ENCODE measurements at regions not wholly inside any gene's neighbourhood (a gene's known extent, or its start where the extent isn't known, plus 50 kb on each side); places are given as distances from the start of the nearest gene placed in this dataset.

DNA sequence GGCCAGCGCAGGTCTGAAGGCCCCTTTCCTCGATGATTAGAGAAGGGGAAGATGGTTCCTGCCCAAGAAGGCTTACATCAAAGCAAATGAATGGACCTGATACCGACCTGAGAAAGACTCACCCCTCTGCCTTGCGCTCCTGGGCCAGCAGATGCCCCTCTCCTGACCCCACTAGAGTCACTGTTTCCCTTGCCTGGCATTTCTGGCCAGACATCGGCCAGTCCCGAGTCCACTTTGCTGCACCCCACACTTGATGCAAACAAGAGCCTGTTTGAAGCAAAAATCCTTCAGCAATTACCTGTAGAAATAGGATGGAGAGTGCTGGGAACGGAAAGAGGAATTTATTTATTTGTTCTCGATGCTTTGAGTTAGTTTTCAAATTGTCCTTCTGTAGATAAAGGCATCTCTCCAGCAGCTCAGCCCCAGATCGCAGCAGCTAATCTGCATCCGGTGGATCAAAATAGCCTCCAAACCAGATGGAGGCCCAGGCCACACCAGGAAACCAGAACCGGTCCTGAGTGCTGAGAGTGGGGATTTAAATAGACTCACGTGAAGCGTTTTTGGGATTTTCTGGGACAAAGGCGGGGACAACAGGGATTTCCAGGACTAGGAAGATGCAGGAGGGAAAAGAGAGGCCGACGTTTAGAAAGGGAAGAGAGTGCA is 148.6 kb downstream of the TRIM29 start:
- TF ChIP-seq, protein P1, sequence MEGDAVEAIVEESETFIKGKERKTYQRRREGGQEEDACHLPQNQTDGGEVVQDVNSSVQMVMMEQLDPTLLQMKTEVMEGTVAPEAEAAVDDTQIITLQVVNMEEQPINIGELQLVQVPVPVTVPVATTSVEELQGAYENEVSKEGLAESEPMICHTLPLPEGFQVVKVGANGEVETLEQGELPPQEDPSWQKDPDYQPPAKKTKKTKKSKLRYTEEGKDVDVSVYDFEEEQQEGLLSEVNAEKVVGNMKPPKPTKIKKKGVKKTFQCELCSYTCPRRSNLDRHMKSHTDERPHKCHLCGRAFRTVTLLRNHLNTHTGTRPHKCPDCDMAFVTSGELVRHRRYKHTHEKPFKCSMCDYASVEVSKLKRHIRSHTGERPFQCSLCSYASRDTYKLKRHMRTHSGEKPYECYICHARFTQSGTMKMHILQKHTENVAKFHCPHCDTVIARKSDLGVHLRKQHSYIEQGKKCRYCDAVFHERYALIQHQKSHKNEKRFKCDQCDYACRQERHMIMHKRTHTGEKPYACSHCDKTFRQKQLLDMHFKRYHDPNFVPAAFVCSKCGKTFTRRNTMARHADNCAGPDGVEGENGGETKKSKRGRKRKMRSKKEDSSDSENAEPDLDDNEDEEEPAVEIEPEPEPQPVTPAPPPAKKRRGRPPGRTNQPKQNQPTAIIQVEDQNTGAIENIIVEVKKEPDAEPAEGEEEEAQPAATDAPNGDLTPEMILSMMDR (IDR thresholded peaks at IDR 0.05) = no peak
- no peak for TF ChIP-seq POLR2A (IDR thresholded peaks at IDR 0.05)
